Mesothelial cell of epicardium (in vitro differentiated cells): ENCODE measurements at regions not wholly inside any gene's neighbourhood (a gene's known extent, or its start where the extent isn't known, plus 50 kb on each side); places are given as distances from the start of the nearest gene placed in this dataset.

Source experiments
- DNase-seq, 2 experiments: peaks; one replicate each; pipeline ENCODE4 v3.0.0; 2021; ENCODE audit warnings: low spot score in 2 of 2; ENCODE audit not compliant: unreplicated experiment in 2 of 2
- H3K27ac Mint-ChIP-seq: 2 replicates; pipeline ENCODE4 v1.8.0; 2021; ENCODE audit warnings: mixed read lengths
- H3K27me3 Mint-ChIP-seq: 2 replicates; pipeline ENCODE4 v1.8.0; 2021; ENCODE audit warnings: low read depth, mixed read lengths
- H3K36me3 Mint-ChIP-seq: 2 replicates; pipeline ENCODE4 v1.8.0; 2021; ENCODE audit warnings: mixed read lengths
- H3K4me1 Mint-ChIP-seq: 2 replicates; pipeline ENCODE4 v1.8.0; 2021; ENCODE audit warnings: mixed read lengths
- H3K4me3 Mint-ChIP-seq: 2 replicates; pipeline ENCODE4 v1.8.0; 2021; ENCODE audit warnings: mild to moderate bottlenecking, moderate library complexity, mixed read lengths
- H3K9me3 Mint-ChIP-seq: 2 replicates; pipeline ENCODE4 v1.8.0; 2021; ENCODE audit warnings: mixed read lengths
- CTCF ChIP-seq: fragments of 200-600 bp; sonication (generic); IDR thresholded peaks from one replicate; pipeline ENCODE4 v1.5.0; 2021; ENCODE audit warnings: antibody characterized with exemption; ENCODE audit not compliant: unreplicated experiment

GRCh38 chr10:3016016-3016415, 51.3 kb upstream of the PFKP start:
- Mint-ChIP-seq H3K27ac (no peak overlapping the region), H3K9me3 (peaks cover 5% of the 10 kb centered on the region), H3K27me3 (peaks cover 18% of the 10 kb centered on the region), H3K4me1 (no peaks in the 10 kb centered on the region), H3K36me3 (no peaks in the 10 kb centered on the region), H3K4me3 (no peak overlapping the region)
- TF ChIP-seq CTCF = no peak
- no peak for DNase-seq

GRCh38 chr10:3014968-3015367, 52.4 kb upstream of the PFKP start:
- TF ChIP-seq CTCF = no peak
- Mint-ChIP-seq H3K27ac (no peak overlapping the region), H3K4me1 (no peaks in the 10 kb centered on the region), H3K27me3 (peaks cover 12% of the 10 kb centered on the region), H3K4me3 (no peak overlapping the region), H3K36me3 (no peaks in the 10 kb centered on the region), H3K9me3 (peaks cover 5% of the 10 kb centered on the region)
- no peak for DNase-seq

- H3K4me3 Mint-ChIP-seq = no peak overlapping the region
Observed at GRCh38 chr10:3012223-3012622, 55.1 kb upstream of the PFKP start.

GRCh38 chr10:3010816-3011460, 56.4 kb upstream of the PFKP start:
- H3K4me1 Mint-ChIP-seq = peaks cover 3% of the 10 kb centered on the region
- no peaks in the 10 kb centered on the region for H3K36me3 Mint-ChIP-seq
- no peak for DNase-seq
- no peak overlapping the region for H3K27ac Mint-ChIP-seq
- H3K27me3 Mint-ChIP-seq = peaks cover 24% of the 10 kb centered on the region
- no peak for TF ChIP-seq CTCF
- H3K4me3 Mint-ChIP-seq = no peak overlapping the region
- peaks cover 5% of the 10 kb centered on the region for H3K9me3 Mint-ChIP-seq

More at GRCh38 chr10:3012223-3012622, 55.1 kb upstream of the PFKP start:
- Mint-ChIP-seq H3K27me3 (peaks cover 17% of the 10 kb centered on the region), H3K9me3 (peaks cover 5% of the 10 kb centered on the region), H3K4me1 (peaks cover 3% of the 10 kb centered on the region), H3K36me3 (no peaks in the 10 kb centered on the region), H3K27ac (no peak overlapping the region)
- TF ChIP-seq CTCF = no peak
- DNase-seq = no peak

GRCh38 chr10:3010334-3010733, 57.0 kb upstream of the PFKP start:
- Mint-ChIP-seq H3K27ac (no peak overlapping the region), H3K36me3 (no peaks in the 10 kb centered on the region), H3K27me3 (peaks cover 26% of the 10 kb centered on the region), H3K9me3 (peaks cover 5% of the 10 kb centered on the region), H3K4me1 (peaks cover 3% of the 10 kb centered on the region), H3K4me3 (no peak overlapping the region)
- TF ChIP-seq CTCF = no peak
- DNase-seq = no peak

GRCh38 chr10:3009341-3009740, 58.0 kb upstream of the PFKP start:
- DNase-seq = no peak
- Mint-ChIP-seq H3K27me3 (peaks cover 27% of the 10 kb centered on the region), H3K27ac (no peak overlapping the region), H3K36me3 (no peaks in the 10 kb centered on the region), H3K4me3 (no peak overlapping the region), H3K9me3 (peaks cover 5% of the 10 kb centered on the region), H3K4me1 (peaks cover 3% of the 10 kb centered on the region)
- TF ChIP-seq CTCF = no peak
